HepG2 (cell line): ENCODE measurements at regions not wholly inside any gene's neighbourhood (a gene's known extent, or its start where the extent isn't known, plus 50 kb on each side); places are given as distances from the start of the nearest gene placed in this dataset.

Source experiments
- ATRX ChIP-seq: sonication (generic); formaldehyde crosslinking; IDR thresholded peaks from 2 replicates; pipeline ENCODE4 v1.4.0; 2020; ENCODE audit warnings: missing genetic modification reagents, borderline replicate concordance
- BHLHE40 ChIP-seq: IDR thresholded peaks from 2 replicates; pipeline ENCODE4 v1.6.1; 2011; ENCODE audit warnings: low read length, improper control_type of control experiment
- GATAD2A ChIP-seq: IDR thresholded peaks from 2 replicates; pipeline ENCODE4 v1.6.1; 2016
- HNF4A ChIP-seq: sonication (generic); formaldehyde crosslinking; IDR thresholded peaks from 2 replicates; pipeline ENCODE4 v1.4.0; 2020; ENCODE audit warnings: missing genetic modification reagents
- HOXD1 ChIP-seq: sonication (generic); formaldehyde crosslinking; IDR thresholded peaks from 2 replicates; pipeline ENCODE4 v1.5.0; 2020; ENCODE audit warnings: missing genetic modification reagents
- POGZ ChIP-seq: sonication (generic); formaldehyde crosslinking; IDR thresholded peaks from 2 replicates; pipeline ENCODE4 v1.4.0; 2020; ENCODE audit warnings: mild to moderate bottlenecking, missing genetic modification reagents
- SKI ChIP-seq: fragments of 450-650 bp; IDR thresholded peaks from one replicate; pipeline ENCODE4 v1.6.1; 2018; ENCODE audit warnings: mild to moderate bottlenecking; ENCODE audit not compliant: partially characterized antibody
- SOX13 ChIP-seq, 3 experiments: fragments of 450-650 bp in 1 of 3; sonication (generic) in 1 of 3; formaldehyde crosslinking in 1 of 3; IDR thresholded peaks in 2 of 3; conservative IDR thresholded peaks in 1 of 3; 2 replicates each; pipeline versions ENCODE4 v1.5.0 to v1.6.1; 2016 to 2020; ENCODE audit warnings: antibody characterized with exemption in 1 of 3, mild to moderate bottlenecking in 1 of 3, missing compliant biosample characterization in 1 of 3, missing genetic modification reagents in 1 of 3, moderate library complexity in 1 of 3
- STAG1 ChIP-seq: sonication (generic); formaldehyde crosslinking; IDR thresholded peaks from 2 replicates; pipeline ENCODE4 v1.4.0; 2020; ENCODE audit warnings: missing genetic modification reagents
- THAP11 ChIP-seq: IDR thresholded peaks from 2 replicates; pipeline ENCODE4 v1.6.1; 2016; ENCODE audit warnings: missing biosample characterization, missing genetic modification reagents
- ZNF460 ChIP-seq: sonication (generic); formaldehyde crosslinking; IDR thresholded peaks from 2 replicates; pipeline ENCODE4 v1.5.1; 2020; ENCODE audit warnings: missing genetic modification reagents, mild to moderate bottlenecking, borderline replicate concordance
- TF ChIP-seq, protein P1 (sequence below): sonication (generic); formaldehyde crosslinking; IDR thresholded peaks from 2 replicates; pipeline ENCODE4 v1.5.1; 2020; ENCODE audit warnings: mild to moderate bottlenecking, missing genetic modification reagents, borderline replicate concordance
- TF ChIP-seq, protein P2 (sequence below): sonication (generic); formaldehyde crosslinking; IDR thresholded peaks from 2 replicates; pipeline ENCODE4 v1.4.0; 2020; ENCODE audit warnings: missing genetic modification reagents
- TF ChIP-seq, protein P3 (sequence below), 2 experiments: fragments of 450-650 bp in 1 of 2; sonication (generic) in 1 of 2; formaldehyde crosslinking; IDR thresholded peaks; 2 replicates each; pipeline versions ENCODE4 v1.5.0 to v1.8.0; 2020 to 2022; ENCODE audit warnings: mild to moderate bottlenecking in 1 of 2, missing genetic modification reagents in 1 of 2
- TF ChIP-seq, protein P4 (sequence below): IDR thresholded peaks from 2 replicates; pipeline ENCODE4 v1.4.0; 2020; ENCODE audit warnings: mild to moderate bottlenecking, missing genetic modification reagents
- TF ChIP-seq, protein P5 (sequence below): conservative IDR thresholded peaks from 2 replicates; pipeline ENCODE4 v1.6.1; 2018; ENCODE audit warnings: missing genetic modification reagents

DNA sequence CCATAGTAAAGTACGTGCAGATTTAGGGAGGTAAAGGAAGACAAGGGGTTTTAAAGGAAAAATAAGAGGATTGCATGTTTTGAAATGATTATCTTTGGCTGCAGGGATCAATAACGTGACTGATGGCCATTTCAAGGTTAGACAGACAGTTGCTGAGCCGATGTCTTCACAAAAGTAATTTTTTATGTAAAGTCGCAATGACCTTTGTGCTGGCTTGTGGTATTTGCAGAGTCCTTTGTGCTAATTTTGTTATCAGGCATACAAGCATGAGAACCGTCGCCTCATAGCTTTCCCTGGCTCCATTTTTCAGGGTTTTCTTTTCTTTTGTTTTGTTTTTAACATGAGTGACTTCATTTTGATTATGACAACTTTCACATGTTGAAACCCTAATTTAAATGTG, 605.7 kb upstream of the GJE1 start (continued):
- TF ChIP-seq, protein P1, sequence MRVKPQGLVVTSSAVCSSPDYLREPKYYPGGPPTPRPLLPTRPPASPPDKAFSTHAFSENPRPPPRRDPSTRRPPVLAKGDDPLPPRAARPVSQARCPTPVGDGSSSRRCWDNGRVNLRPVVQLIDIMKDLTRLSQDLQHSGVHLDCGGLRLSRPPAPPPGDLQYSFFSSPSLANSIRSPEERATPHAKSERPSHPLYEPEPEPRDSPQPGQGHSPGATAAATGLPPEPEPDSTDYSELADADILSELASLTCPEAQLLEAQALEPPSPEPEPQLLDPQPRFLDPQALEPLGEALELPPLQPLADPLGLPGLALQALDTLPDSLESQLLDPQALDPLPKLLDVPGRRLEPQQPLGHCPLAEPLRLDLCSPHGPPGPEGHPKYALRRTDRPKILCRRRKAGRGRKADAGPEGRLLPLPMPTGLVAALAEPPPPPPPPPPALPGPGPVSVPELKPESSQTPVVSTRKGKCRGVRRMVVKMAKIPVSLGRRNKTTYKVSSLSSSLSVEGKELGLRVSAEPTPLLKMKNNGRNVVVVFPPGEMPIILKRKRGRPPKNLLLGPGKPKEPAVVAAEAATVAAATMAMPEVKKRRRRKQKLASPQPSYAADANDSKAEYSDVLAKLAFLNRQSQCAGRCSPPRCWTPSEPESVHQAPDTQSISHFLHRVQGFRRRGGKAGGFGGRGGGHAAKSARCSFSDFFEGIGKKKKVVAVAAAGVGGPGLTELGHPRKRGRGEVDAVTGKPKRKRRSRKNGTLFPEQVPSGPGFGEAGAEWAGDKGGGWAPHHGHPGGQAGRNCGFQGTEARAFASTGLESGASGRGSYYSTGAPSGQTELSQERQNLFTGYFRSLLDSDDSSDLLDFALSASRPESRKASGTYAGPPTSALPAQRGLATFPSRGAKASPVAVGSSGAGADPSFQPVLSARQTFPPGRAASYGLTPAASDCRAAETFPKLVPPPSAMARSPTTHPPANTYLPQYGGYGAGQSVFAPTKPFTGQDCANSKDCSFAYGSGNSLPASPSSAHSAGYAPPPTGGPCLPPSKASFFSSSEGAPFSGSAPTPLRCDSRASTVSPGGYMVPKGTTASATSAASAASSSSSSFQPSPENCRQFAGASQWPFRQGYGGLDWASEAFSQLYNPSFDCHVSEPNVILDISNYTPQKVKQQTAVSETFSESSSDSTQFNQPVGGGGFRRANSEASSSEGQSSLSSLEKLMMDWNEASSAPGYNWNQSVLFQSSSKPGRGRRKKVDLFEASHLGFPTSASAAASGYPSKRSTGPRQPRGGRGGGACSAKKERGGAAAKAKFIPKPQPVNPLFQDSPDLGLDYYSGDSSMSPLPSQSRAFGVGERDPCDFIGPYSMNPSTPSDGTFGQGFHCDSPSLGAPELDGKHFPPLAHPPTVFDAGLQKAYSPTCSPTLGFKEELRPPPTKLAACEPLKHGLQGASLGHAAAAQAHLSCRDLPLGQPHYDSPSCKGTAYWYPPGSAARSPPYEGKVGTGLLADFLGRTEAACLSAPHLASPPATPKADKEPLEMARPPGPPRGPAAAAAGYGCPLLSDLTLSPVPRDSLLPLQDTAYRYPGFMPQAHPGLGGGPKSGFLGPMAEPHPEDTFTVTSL (CRISPR knock-in tag) = peak; percentile 92
- TF ChIP-seq, protein P2, sequence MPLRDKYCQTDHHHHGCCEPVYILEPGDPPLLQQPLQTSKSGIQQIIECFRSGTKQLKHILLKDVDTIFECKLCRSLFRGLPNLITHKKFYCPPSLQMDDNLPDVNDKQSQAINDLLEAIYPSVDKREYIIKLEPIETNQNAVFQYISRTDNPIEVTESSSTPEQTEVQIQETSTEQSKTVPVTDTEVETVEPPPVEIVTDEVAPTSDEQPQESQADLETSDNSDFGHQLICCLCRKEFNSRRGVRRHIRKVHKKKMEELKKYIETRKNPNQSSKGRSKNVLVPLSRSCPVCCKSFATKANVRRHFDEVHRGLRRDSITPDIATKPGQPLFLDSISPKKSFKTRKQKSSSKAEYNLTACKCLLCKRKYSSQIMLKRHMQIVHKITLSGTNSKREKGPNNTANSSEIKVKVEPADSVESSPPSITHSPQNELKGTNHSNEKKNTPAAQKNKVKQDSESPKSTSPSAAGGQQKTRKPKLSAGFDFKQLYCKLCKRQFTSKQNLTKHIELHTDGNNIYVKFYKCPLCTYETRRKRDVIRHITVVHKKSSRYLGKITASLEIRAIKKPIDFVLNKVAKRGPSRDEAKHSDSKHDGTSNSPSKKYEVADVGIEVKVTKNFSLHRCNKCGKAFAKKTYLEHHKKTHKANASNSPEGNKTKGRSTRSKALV (CRISPR knock-in tag) = peak; percentile 69; the same call in 1 of the 2 replicates
- TF ChIP-seq ZNF460 (CRISPR knock-in tag) = no peak
- TF ChIP-seq, protein P3, sequence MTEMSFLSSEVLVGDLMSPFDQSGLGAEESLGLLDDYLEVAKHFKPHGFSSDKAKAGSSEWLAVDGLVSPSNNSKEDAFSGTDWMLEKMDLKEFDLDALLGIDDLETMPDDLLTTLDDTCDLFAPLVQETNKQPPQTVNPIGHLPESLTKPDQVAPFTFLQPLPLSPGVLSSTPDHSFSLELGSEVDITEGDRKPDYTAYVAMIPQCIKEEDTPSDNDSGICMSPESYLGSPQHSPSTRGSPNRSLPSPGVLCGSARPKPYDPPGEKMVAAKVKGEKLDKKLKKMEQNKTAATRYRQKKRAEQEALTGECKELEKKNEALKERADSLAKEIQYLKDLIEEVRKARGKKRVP (CRISPR knock-in tag; IDR thresholded peaks at IDR 0.05) = 0 out of 4 replicates have a peak, but pooled peaks of 1 of the 2 experiments have one; percentile 32
- TF ChIP-seq THAP11 (CRISPR knock-in tag) = peak; percentile 36; the same call in 1 of the 2 replicates
- TF ChIP-seq STAG1 = 0 out of 2 replicates have a peak, but pooled peaks have one; percentile 3
- TF ChIP-seq SKI = peak; percentile 27
- peak; percentile 47; the same call in 1 of the 2 replicates for TF ChIP-seq BHLHE40
- peak; percentile 93 for TF ChIP-seq HNF4A
- TF ChIP-seq ATRX = no peak
- TF ChIP-seq GATAD2A (CRISPR knock-in tag) = peak; percentile 86
- TF ChIP-seq, protein P4, sequence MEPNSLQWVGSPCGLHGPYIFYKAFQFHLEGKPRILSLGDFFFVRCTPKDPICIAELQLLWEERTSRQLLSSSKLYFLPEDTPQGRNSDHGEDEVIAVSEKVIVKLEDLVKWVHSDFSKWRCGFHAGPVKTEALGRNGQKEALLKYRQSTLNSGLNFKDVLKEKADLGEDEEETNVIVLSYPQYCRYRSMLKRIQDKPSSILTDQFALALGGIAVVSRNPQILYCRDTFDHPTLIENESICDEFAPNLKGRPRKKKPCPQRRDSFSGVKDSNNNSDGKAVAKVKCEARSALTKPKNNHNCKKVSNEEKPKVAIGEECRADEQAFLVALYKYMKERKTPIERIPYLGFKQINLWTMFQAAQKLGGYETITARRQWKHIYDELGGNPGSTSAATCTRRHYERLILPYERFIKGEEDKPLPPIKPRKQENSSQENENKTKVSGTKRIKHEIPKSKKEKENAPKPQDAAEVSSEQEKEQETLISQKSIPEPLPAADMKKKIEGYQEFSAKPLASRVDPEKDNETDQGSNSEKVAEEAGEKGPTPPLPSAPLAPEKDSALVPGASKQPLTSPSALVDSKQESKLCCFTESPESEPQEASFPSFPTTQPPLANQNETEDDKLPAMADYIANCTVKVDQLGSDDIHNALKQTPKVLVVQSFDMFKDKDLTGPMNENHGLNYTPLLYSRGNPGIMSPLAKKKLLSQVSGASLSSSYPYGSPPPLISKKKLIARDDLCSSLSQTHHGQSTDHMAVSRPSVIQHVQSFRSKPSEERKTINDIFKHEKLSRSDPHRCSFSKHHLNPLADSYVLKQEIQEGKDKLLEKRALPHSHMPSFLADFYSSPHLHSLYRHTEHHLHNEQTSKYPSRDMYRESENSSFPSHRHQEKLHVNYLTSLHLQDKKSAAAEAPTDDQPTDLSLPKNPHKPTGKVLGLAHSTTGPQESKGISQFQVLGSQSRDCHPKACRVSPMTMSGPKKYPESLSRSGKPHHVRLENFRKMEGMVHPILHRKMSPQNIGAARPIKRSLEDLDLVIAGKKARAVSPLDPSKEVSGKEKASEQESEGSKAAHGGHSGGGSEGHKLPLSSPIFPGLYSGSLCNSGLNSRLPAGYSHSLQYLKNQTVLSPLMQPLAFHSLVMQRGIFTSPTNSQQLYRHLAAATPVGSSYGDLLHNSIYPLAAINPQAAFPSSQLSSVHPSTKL (CRISPR knock-in tag) = peak; percentile 92
- TF ChIP-seq, protein P5, sequence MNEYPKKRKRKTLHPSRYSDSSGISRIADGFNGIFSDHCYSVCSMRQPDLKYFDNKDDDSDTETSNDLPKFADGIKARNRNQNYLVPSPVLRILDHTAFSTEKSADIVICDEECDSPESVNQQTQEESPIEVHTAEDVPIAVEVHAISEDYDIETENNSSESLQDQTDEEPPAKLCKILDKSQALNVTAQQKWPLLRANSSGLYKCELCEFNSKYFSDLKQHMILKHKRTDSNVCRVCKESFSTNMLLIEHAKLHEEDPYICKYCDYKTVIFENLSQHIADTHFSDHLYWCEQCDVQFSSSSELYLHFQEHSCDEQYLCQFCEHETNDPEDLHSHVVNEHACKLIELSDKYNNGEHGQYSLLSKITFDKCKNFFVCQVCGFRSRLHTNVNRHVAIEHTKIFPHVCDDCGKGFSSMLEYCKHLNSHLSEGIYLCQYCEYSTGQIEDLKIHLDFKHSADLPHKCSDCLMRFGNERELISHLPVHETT (CRISPR knock-in tag) = no peak
- TF ChIP-seq HOXD1 (CRISPR knock-in tag) = peak; percentile 91; the same call in 1 of the 2 replicates
- TF ChIP-seq SOX13 (IDR thresholded peaks at IDR 0.05) = no peak; the same call in 1 of the 2 replicates
- TF ChIP-seq SOX13 (CRISPR knock-in tag; conservative IDR thresholded peaks at IDR 0.05 in 1 of 2, IDR thresholded peaks at IDR 0.05 in 1 of 2) = peak in 1 of 2 experiments; percentile 82; a peak in 2 of 4 replicates
- peak; percentile 78 for TF ChIP-seq POGZ
